ENCODE measurements at regions not wholly inside any gene's neighbourhood (a gene's known extent, or its start where the extent isn't known, plus 50 kb on each side); places are given as distances from the start of the nearest gene placed in this dataset.

DNA sequence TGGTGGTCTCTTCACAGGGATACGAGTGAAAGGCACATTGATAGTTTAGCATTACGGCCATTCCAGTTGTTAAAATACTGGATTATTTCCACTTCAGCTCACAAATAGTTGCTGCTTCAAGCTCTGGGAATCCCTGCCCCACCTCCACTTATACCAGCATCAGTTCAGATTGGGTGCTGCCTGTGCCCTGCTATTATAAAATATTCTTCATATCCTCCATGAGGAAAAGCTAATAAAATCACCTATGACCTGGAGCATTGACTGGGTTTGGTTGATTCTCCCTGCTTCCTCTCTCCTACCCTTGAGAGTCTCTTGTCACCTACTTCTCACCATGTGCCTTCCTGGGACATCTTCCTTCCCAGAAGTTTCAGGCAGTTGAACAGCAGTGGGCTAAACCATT, 529.0 kb downstream of the MCTP2 start (continued):
- TF ChIP-seq, protein P1, sequence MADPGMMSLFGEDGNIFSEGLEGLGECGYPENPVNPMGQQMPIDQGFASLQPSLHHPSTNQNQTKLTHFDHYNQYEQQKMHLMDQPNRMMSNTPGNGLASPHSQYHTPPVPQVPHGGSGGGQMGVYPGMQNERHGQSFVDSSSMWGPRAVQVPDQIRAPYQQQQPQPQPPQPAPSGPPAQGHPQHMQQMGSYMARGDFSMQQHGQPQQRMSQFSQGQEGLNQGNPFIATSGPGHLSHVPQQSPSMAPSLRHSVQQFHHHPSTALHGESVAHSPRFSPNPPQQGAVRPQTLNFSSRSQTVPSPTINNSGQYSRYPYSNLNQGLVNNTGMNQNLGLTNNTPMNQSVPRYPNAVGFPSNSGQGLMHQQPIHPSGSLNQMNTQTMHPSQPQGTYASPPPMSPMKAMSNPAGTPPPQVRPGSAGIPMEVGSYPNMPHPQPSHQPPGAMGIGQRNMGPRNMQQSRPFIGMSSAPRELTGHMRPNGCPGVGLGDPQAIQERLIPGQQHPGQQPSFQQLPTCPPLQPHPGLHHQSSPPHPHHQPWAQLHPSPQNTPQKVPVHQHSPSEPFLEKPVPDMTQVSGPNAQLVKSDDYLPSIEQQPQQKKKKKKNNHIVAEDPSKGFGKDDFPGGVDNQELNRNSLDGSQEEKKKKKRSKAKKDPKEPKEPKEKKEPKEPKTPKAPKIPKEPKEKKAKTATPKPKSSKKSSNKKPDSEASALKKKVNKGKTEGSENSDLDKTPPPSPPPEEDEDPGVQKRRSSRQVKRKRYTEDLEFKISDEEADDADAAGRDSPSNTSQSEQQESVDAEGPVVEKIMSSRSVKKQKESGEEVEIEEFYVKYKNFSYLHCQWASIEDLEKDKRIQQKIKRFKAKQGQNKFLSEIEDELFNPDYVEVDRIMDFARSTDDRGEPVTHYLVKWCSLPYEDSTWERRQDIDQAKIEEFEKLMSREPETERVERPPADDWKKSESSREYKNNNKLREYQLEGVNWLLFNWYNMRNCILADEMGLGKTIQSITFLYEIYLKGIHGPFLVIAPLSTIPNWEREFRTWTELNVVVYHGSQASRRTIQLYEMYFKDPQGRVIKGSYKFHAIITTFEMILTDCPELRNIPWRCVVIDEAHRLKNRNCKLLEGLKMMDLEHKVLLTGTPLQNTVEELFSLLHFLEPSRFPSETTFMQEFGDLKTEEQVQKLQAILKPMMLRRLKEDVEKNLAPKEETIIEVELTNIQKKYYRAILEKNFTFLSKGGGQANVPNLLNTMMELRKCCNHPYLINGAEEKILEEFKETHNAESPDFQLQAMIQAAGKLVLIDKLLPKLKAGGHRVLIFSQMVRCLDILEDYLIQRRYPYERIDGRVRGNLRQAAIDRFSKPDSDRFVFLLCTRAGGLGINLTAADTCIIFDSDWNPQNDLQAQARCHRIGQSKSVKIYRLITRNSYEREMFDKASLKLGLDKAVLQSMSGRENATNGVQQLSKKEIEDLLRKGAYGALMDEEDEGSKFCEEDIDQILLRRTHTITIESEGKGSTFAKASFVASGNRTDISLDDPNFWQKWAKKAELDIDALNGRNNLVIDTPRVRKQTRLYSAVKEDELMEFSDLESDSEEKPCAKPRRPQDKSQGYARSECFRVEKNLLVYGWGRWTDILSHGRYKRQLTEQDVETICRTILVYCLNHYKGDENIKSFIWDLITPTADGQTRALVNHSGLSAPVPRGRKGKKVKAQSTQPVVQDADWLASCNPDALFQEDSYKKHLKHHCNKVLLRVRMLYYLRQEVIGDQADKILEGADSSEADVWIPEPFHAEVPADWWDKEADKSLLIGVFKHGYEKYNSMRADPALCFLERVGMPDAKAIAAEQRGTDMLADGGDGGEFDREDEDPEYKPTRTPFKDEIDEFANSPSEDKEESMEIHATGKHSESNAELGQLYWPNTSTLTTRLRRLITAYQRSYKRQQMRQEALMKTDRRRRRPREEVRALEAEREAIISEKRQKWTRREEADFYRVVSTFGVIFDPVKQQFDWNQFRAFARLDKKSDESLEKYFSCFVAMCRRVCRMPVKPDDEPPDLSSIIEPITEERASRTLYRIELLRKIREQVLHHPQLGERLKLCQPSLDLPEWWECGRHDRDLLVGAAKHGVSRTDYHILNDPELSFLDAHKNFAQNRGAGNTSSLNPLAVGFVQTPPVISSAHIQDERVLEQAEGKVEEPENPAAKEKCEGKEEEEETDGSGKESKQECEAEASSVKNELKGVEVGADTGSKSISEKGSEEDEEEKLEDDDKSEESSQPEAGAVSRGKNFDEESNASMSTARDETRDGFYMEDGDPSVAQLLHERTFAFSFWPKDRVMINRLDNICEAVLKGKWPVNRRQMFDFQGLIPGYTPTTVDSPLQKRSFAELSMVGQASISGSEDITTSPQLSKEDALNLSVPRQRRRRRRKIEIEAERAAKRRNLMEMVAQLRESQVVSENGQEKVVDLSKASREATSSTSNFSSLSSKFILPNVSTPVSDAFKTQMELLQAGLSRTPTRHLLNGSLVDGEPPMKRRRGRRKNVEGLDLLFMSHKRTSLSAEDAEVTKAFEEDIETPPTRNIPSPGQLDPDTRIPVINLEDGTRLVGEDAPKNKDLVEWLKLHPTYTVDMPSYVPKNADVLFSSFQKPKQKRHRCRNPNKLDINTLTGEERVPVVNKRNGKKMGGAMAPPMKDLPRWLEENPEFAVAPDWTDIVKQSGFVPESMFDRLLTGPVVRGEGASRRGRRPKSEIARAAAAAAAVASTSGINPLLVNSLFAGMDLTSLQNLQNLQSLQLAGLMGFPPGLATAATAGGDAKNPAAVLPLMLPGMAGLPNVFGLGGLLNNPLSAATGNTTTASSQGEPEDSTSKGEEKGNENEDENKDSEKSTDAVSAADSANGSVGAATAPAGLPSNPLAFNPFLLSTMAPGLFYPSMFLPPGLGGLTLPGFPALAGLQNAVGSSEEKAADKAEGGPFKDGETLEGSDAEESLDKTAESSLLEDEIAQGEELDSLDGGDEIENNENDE (IDR thresholded peaks at IDR 0.05; ENCODE audit: insufficient replicate concordance, low read length) = no peak
- TF ChIP-seq ZNF274 (IDR thresholded peaks at IDR 0.05; ENCODE audit: borderline replicate concordance, extremely low read depth, low read length) (no peak), KDM5A (IDR thresholded peaks at IDR 0.05; ENCODE audit: low read length) (no peak), JUND (IDR thresholded peaks at IDR 0.05; ENCODE audit: low read length) (no peak), RNF2 (IDR thresholded peaks at IDR 0.05; ENCODE audit: borderline replicate concordance, low read depth, low read length, missing control alignments, poor library complexity, severe bottlenecking) (no peak), HDAC2 (IDR thresholded peaks at IDR 0.05; ENCODE audit: borderline replicate concordance in 1 of 2, low read depth in 2 of 2, low read length in 2 of 2) (no peak), RBBP5 (IDR thresholded peaks at IDR 0.05; ENCODE audit: borderline replicate concordance, low read depth, low read length) (no peak), TBP (IDR thresholded peaks at IDR 0.05; ENCODE audit: low read depth, low read length) (no peak)
- TF ChIP-seq, protein P2, sequence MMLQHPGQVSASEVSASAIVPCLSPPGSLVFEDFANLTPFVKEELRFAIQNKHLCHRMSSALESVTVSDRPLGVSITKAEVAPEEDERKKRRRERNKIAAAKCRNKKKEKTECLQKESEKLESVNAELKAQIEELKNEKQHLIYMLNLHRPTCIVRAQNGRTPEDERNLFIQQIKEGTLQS (IDR thresholded peaks at IDR 0.05; ENCODE audit: insufficient read depth, low read depth, low read length) = no peak
- TF ChIP-seq, protein P3, sequence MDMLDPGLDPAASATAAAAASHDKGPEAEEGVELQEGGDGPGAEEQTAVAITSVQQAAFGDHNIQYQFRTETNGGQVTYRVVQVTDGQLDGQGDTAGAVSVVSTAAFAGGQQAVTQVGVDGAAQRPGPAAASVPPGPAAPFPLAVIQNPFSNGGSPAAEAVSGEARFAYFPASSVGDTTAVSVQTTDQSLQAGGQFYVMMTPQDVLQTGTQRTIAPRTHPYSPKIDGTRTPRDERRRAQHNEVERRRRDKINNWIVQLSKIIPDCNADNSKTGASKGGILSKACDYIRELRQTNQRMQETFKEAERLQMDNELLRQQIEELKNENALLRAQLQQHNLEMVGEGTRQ (IDR thresholded peaks at IDR 0.05; ENCODE audit: low read length) = no peak

Measured in H1 (cell line).